CD4-positive, alpha-beta T cell treated with Interleukin-15 for 4 hours (primary cell): ENCODE measurements at regions not wholly inside any gene's neighbourhood (a gene's known extent, or its start where the extent isn't known, plus 50 kb on each side); places are given as distances from the start of the nearest gene placed in this dataset.
"Not testable (repeated sequence)": the region's sequence is repeated elsewhere in the genome, so short reads cannot be mapped to it uniquely, and the experiment has no call there.

Experiments used
- DNase-seq: peaks from one replicate; pipeline ENCODE4 v3.0.0-alpha.2; 2020; ENCODE audit warnings: low spot score

GRCh38 chr12:58651850-58652249 lies 268.5 kb downstream of the LRIG3 start:
- no peak for DNase-seq

- no peak for DNase-seq
Observed at GRCh38 chr12:58654021-58654420, 266.3 kb downstream of the LRIG3 start.

DNA sequence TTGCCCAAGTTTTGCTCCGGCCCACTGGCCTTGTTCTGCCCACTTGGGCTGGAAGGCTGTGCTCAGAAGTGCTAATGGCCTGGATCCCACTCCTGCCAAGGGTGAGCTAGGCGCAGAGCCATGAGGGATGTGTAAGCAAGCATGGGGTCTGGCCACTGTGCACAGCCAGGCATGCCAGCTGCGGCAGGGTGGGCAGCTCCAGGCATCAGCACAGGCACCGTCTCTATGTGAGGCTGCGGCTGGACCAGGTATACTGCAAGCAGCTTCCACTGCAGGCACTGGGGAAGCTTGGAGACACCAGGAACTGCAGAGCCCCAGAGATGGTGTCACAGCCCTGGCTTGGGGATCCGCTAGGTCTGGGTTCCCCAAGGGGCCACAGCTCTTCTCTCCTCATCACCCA lies 264.9 kb downstream of the LRIG3 start:
- no peak for DNase-seq

DNA sequence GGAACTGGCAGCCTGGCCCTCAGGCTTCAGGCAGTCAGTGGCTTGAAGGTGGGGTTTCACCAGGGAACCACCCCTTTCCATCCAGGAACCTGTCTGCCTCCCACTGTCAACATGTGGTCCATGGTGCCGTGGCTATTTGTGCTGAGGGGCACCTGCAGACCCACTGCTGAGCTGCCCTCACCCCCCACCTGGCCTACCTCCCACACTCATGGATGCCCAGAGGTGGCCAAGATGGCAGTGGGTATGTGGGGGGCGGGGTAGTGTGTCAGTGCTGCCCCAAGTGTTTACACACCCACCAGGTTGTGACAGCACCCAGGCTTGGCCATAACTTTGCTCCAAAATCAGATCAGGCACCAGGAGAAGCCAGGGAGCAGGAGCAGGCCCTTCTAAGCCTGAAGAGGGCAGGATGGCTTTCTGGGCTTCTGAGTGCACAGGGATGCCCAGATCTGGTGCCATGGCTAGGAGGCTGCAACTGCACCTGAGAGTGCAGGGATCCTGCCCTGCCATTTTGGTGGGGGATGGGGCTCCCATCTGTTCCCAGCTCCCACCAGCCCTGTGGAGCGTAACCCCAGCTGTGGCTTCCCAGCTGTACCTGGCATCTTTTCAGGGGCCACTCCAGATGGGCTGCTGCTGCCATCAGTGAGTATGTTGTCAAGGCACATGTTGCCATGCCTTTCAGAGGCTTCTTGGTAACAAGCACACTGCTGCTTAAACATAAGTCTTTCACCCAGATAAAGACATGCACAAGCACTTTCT lies 263.9 kb downstream of the LRIG3 start:
- DNase-seq = no peak

DNA sequence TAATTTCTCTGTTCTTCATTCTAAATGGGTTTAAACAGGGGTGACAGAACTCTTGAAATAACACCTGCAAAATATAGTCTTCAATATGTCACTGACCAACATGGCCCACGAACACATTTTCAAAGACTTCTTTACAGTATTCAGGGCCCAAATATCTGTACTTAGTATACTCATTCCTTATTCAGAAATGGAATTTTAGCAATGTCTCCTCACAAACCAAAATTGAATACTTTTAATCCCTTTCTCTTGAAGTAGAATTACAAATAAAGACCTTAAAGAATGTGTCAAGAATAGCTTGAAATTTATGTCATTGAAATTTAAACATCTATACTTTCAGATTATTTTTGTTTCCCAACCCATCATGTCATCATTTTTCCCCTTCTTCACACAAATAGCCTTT lies 263.1 kb downstream of the LRIG3 start:
- no peak for DNase-seq

DNA sequence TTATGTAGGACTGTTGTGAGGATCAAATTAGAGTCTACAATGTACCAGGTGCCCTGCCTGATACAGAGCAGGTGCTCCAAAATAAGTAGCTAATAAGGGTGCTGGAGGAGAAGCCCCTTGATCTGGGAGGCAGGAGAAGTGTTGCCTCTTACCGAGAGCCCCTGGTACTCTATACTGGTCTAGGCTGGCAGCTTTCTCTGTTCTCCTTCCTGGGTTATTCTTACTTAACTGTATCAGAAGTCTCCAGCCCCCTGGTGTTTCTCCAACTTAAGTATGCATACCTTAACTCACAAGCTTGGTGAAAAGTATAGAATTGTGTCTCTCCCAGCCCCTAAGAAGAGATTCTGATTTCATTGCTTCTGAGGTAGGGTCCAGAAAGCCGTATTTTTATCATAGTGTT lies 254.9 kb downstream of the LRIG3 start:
- no peak for DNase-seq

DNA sequence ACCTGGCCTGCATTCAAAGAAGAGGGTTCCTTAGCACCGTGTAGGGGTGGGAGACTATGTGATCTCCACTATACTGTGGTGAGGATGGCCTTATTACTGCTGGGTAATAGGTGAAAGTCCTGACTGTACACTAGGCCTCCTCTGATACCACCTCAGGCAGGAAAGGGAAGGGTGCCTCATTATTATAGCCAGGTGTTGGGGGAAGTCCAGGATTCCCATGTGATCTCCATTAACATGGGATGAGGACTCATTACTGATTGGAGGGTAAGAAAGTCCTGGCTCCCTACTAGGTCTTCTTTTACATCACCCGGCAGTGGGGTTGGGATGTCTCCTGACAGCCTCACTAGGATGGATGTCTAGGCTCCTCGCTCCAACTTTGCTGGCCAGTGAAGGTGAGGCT lies 252.1 kb downstream of the LRIG3 start:
- no peak for DNase-seq

DNA sequence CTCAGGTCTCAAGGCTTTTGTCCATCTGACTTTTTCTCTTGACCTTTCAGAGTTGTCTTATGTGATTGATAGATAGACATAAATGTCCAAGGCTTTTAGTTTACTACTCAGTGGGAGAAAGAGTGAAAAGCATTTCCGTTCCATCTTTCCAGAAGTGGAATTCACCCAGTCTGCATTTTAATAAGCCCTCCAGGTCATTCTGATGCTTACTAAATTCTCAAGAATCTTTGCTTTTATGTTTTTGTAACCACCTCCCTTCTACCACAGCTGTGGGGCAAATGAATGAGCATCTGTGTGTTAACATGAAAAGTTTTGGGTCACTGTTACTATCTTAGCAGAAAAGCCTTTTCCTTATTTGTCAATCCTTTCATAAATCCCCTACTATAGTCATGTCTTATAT lies 251.4 kb downstream of the LRIG3 start:
- no peak for DNase-seq

GRCh38 chr12:58670623-58671022 lies 249.7 kb downstream of the LRIG3 start:
- DNase-seq = no peak

- no peak for DNase-seq
Observed at GRCh38 chr12:58671196-58671595, 249.1 kb downstream of the LRIG3 start.

DNA sequence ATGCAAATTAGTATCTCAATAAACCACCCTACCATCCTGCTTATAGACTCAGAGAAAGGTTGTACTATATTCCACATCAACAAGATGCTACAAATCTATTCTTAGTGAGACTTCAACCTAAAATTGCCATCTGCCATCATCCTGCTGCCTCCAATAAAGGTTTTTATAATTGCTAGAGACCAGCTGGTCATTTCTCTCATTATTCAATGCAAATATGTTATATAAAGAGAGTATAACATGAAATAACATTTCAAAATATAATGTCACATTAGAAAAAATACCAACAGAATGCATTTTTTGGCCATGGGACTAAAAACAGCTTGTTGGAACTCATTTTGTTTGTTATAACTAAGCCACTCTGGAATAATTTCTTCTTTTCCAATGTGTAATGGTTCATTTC lies 247.3 kb downstream of the LRIG3 start:
- no peak for DNase-seq

- DNase-seq = not testable (repeated sequence)
Observed at GRCh38 chr12:58677833-58678232, 242.5 kb downstream of the LRIG3 start.

DNA sequence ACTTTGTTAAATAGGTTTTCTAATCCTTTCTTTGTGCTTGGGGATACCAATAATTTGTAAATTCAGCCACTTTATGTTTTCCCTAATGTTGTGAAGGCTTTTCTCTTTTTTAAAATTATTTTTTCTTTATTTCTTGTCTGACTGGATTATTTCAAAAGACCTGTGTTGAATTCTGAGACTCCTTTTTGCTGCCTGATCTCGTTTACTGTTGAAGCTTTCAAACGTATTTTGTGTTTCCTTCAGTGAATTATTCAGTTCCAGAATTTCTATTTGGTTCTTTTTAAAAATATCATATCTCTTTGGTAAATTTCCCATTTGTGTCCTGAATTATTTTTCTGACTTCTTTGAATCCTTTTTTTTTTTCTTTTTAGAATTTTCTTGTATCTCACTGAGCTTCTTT lies 241.6 kb downstream of the LRIG3 start:
- DNase-seq = no peak

- no peak for DNase-seq
Observed at GRCh38 chr12:58681730-58682129, 238.6 kb downstream of the LRIG3 start.

- no peak for DNase-seq
Observed at GRCh38 chr12:58695263-58695662, 225.0 kb downstream of the LRIG3 start.

GRCh38 chr12:58701536-58701935 lies 218.8 kb downstream of the LRIG3 start:
- no peak for DNase-seq

GRCh38 chr12:58703866-58704265 lies 216.4 kb downstream of the LRIG3 start:
- DNase-seq = no peak

- not testable (repeated sequence) for DNase-seq
Observed at GRCh38 chr12:58704770-58705169, 215.5 kb downstream of the LRIG3 start.

DNA sequence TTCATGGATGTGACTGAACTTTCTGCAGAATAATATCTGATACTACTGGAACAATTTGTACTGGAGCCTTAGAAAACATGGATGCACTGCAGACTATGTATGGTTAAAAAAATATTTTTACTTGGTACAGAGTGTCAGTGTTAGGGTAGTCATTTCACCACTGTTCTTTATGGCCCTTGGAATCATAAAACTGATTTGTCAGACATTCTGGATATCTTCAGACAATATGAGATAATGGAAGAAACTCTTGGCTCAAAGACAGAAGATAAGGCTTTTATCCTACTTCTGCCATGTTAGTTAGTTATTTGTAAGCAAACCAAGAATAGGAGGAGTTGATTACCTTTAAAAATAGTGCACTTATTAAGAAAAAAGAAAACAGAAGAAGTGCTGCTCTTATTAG lies 209.4 kb downstream of the LRIG3 start:
- DNase-seq = no peak

GRCh38 chr12:58711974-58712373 lies 208.3 kb downstream of the LRIG3 start:
- DNase-seq = no peak

DNA sequence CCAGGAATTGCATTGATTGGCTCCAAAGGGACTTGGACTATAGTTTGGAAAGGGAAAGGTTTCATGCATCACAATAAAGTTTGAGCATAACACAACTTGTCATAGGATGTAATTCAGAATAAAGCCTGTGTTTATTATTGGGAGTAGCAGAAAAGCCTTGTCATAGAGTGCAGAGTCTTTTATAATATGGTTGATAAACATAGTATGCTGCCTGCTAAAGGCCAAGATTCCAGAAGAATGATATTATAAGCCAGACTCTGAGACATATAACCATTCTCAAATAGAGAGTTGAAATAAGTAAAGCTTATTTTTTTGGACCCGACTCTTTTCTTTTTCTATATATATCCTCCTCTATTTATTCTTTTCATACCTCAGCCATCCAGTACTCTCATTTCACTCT lies 207.3 kb downstream of the LRIG3 start:
- no peak for DNase-seq

GRCh38 chr12:58719161-58719560 lies 201.1 kb downstream of the LRIG3 start:
- no peak for DNase-seq

DNA sequence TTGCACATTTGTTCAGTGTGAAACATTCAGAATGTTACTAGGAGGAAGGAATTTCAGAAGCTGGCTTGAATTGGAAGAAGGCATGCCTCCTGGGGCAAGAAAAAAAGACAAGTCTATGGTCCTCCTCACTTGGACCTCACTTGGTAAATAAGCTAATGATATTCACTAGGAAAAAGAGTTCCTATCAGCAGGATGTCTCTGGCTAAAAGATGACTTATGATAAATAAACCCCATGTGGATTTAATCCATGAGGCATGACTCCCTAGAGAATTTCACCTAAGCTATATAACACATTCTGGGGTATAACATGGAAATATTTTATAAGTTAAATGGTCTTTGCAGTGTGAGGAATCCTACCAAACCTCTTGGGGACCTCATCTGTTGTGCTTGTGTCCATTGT lies 199.9 kb downstream of the LRIG3 start:
- no peak for DNase-seq

DNA sequence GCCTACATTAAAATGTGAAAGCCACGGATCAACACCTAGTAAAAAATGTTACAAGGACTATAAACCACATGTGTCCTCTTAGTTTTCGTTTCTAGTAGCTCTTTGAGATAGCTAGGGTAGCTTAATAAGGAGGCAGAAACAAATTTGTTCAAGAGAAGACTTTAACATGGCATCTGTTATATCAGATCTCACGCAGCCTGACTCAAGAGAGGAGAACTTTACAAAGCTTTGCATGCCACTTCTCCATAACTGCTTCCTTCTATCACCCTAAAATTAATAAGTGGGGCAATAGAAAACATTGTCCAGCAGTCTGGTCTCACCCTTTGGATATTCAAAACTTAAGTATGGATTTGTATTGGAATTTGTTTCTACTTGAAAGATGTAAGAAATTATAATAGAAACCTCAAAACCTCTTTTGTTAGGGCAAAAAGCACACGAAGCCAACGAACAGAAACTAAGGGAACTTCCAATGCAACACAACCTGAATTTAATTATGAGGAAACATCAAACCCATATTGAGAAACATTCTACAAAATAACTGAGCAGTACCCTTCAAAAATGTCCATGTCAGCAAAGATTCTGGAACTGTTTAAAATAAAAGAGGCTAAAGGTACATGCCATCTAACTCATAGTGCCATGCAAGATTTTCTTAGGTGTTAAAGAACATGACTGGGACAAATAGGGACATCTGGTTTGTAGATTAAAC lies 194.8 kb downstream of the LRIG3 start:
- DNase-seq = no peak
